PC-3 (cell line): ENCODE measurements at regions not wholly inside any gene's neighbourhood (a gene's known extent, or its start where the extent isn't known, plus 50 kb on each side); places are given as distances from the start of the nearest gene placed in this dataset.

Source experiments
- ATAC-seq: fragments of 200-7000 bp; cut with Tn5 transposase; 2 replicates; pipeline ENCODE4 v1.9.1; 2020; ENCODE audit warnings: mild to moderate bottlenecking, moderate library complexity
- BruUV-seq: library from RNA; stranded (reverse); fragments of 400-500 nt; replicated peaks from 2 replicates; lab custom pipeline; 2021; lab: Mats Ljungman, UMichigan
- CTCF ChIA-PET: fragments of 300-600 bp; sonication (Branson Sonifier 250); formaldehyde crosslinking; loops from one replicate; lab custom pipeline; 2022; ENCODE audit warnings: antibody characterized with exemption; lab: Charles Lee
- POLR2A ChIA-PET: fragments of 300-600 bp; sonication (Branson Sonifier 250); formaldehyde crosslinking; loops from one replicate; lab custom pipeline; 2022; ENCODE audit warnings: antibody characterized with exemption; ENCODE audit not compliant: unreplicated experiment; lab: Charles Lee
- DNase-seq: peaks from one replicate; pipeline ENCODE4 v3.0.0-alpha.2; 2015
- H2AFZ ChIP-seq: fragments of 300-600 bp; sonication (generic); 2 replicates; pipeline ENCODE4 v1.6.0; 2016; ENCODE audit warnings: antibody characterized with exemption, low read length
- H3F3A ChIP-seq: fragments of 300-600 bp; sonication (generic); one replicate; pipeline ENCODE4 v1.6.0; 2017; ENCODE audit warnings: antibody characterized with exemption, low read length, control low read depth, mild to moderate bottlenecking; ENCODE audit not compliant: unreplicated experiment
- H3K27ac ChIP-seq: fragments of 300-600 bp; sonication (generic); 2 replicates; pipeline ENCODE4 v1.5.1; 2016; ENCODE audit warnings: mild to moderate bottlenecking, low read length
- H3K27me3 ChIP-seq: fragments of 300-600 bp; sonication (generic); 2 replicates; pipeline ENCODE4 v1.6.1; 2016; ENCODE audit warnings: low read length, mixed read lengths
- H3K36me3 ChIP-seq: fragments of 300-600 bp; sonication (generic); 2 replicates; pipeline ENCODE4 v1.6.1; 2016; ENCODE audit warnings: low read depth, mixed run types, low read length, mixed read lengths
- H3K4me1 ChIP-seq: fragments of 300-600 bp; sonication (generic); 2 replicates; pipeline ENCODE4 v1.5.1; 2016; ENCODE audit warnings: low read length; ENCODE audit not compliant: insufficient read depth
- H3K4me2 ChIP-seq: fragments of 300-600 bp; sonication (generic); 2 replicates; pipeline ENCODE4 v1.6.0; 2016; ENCODE audit warnings: low read length
- H3K4me3 ChIP-seq: fragments of 300-600 bp; sonication (generic); 2 replicates; pipeline ENCODE4 v1.5.1; 2016; ENCODE audit warnings: mild to moderate bottlenecking, low read length, mixed read lengths
- H3K79me2 ChIP-seq: fragments of 300-600 bp; sonication (generic); 2 replicates; pipeline ENCODE4 v1.6.1; 2017; ENCODE audit warnings: low read length, mixed read lengths
- H3K9ac ChIP-seq: fragments of 300-600 bp; sonication (generic); 2 replicates; pipeline ENCODE4 v1.6.0; 2016; ENCODE audit warnings: mild to moderate bottlenecking, low read length
- H3K9me2 ChIP-seq: fragments of 300-600 bp; sonication (generic); replicated peaks from 2 replicates; pipeline ENCODE4 v1.6.1; 2016; ENCODE audit warnings: mixed run types, low read length, mixed read lengths
- H3K9me3 ChIP-seq: fragments of 300-600 bp; sonication (generic); 2 replicates; pipeline ENCODE4 v1.6.1; 2016; ENCODE audit warnings: low read length, mixed read lengths
- H4K20me1 ChIP-seq: fragments of 300-600 bp; sonication (generic); 2 replicates; pipeline ENCODE4 v1.6.1; 2016; ENCODE audit warnings: low read length, mixed read lengths
- EZH2 ChIP-seq: fragments of 300-600 bp; sonication (generic); IDR thresholded peaks from one replicate; pipeline ENCODE4 v1.6.1; 2017; ENCODE audit warnings: antibody characterized with exemption, mild to moderate bottlenecking, low read length; ENCODE audit not compliant: unreplicated experiment
- EZH2phosphoT487 ChIP-seq: fragments of 300-600 bp; sonication (generic); IDR thresholded peaks from 2 replicates; pipeline ENCODE4 v1.6.1; 2018; ENCODE audit warnings: mild to moderate bottlenecking, antibody characterized with exemption, low read length, borderline replicate concordance
- intact Hi-C: fragments of 100-400 bp; cut with micrococcal nuclease; formaldehyde crosslinking; loops from 2 replicates; pipeline ENCODE4 v1.9.0; 2023
- TF ChIP-seq, protein P1 (sequence below): fragments of 300-600 bp; sonication (generic); conservative IDR thresholded peaks from 2 replicates; pipeline ENCODE4 v1.5.1; 2017; ENCODE audit warnings: antibody characterized with exemption, low read depth, mild to moderate bottlenecking, low read length

DNA sequence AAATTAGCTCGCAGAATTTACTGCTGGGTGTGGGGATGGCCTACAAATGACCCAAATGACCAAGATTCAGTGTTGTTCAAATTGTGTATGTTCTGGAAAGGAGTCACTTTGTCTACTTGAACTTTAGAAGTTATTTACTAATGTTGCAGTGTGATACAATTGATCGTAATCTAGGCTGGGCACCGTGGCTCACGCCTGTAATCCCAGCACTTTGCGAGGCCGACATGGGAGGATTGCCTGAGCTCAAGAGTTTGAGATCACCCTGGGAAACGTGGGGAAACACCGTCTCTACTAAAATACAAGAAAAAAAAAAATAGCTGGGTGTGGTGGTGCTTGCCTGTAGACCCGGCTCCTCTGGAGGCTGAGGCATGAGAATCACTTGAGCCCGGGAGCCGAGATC, 57.6 kb upstream of the TMPRSS2 start:
- Histone ChIP-seq H3K27me3 (no peaks in the 10 kb centered on the region), H3K4me3 (no peak overlapping the region), H3K79me2 (no peaks in the 10 kb centered on the region), H3K9ac (no peak overlapping the region), H3F3A (no peaks in the 10 kb centered on the region), H3K4me2 (no peak overlapping the region), H4K20me1 (no peaks in the 10 kb centered on the region), H3K9me2 (no peaks in the 10 kb centered on the region), H3K4me1 (0 out of 2 replicates have a peak, but pooled peaks cover 3% of the 10 kb centered on the region), H2AFZ (no peak overlapping the region), H3K9me3 (no peaks in the 10 kb centered on the region), H3K36me3 (no peaks in the 10 kb centered on the region), H3K27ac (no peak overlapping the region)
- DNase-seq, result no peak
- ATAC-seq, result no peak
- ChIA-PET CTCF (no interaction called here), POLR2A (interaction anchor here (0.6 kb wide), 1 partner anchor 397 kb away, joined by 3 read pairs; no protein-coding TSS in a partner anchor)
- intact Hi-C loops, result loop anchor here (2.0 kb wide), 1 partner anchor 15 kb away; no protein-coding TSS in a partner anchor
- TF ChIP-seq EZH2phosphoT487 (no peak), EZH2 (no peak)
- TF ChIP-seq, protein P1, sequence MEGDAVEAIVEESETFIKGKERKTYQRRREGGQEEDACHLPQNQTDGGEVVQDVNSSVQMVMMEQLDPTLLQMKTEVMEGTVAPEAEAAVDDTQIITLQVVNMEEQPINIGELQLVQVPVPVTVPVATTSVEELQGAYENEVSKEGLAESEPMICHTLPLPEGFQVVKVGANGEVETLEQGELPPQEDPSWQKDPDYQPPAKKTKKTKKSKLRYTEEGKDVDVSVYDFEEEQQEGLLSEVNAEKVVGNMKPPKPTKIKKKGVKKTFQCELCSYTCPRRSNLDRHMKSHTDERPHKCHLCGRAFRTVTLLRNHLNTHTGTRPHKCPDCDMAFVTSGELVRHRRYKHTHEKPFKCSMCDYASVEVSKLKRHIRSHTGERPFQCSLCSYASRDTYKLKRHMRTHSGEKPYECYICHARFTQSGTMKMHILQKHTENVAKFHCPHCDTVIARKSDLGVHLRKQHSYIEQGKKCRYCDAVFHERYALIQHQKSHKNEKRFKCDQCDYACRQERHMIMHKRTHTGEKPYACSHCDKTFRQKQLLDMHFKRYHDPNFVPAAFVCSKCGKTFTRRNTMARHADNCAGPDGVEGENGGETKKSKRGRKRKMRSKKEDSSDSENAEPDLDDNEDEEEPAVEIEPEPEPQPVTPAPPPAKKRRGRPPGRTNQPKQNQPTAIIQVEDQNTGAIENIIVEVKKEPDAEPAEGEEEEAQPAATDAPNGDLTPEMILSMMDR, result no peak
- no TSS peak for BruUV-seq

DNA sequence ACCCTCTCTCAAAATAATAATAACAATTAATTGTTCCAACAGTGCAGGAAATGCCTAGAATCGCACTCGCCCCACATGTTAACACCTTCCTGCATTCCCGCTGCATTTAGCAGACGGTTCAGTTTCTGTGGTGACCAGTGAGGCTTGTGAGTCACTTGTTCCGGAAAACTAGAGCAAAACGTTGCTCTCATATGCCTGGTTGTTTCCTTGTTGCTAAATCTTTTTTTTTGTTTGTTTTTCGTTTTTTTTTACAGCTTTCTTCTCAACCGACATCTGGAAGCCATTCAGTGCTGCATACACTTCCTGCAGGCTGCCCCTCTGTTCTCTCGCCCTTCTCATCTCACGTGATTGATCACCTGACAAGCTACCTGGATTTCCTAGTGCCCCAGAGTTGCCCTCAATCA, 56.9 kb upstream of the TMPRSS2 start:
- no peak overlapping the region for H3K4me2 ChIP-seq
- no peak overlapping the region for H3K9ac ChIP-seq
- POLR2A ChIA-PET, result interaction anchor here (0.6 kb wide), 1 partner anchor 396 kb away, joined by 3 read pairs; no protein-coding TSS in a partner anchor
- ATAC-seq (peak; percentile 67), DNase-seq (peak; percentile 45)
- H3K4me3 ChIP-seq, result no peak overlapping the region
- no peaks in the 10 kb centered on the region for H3K9me2 ChIP-seq
- no TSS peak for BruUV-seq
- H3K27me3 ChIP-seq, result no peaks in the 10 kb centered on the region
- no peaks in the 10 kb centered on the region for H3K9me3 ChIP-seq
- H3K36me3 ChIP-seq, result no peaks in the 10 kb centered on the region
- H3K79me2 ChIP-seq, result no peaks in the 10 kb centered on the region
- intact Hi-C loops, result loop anchor here (2.0 kb wide), 1 partner anchor 16 kb away; no protein-coding TSS in a partner anchor
- no peaks in the 10 kb centered on the region for H4K20me1 ChIP-seq
- no peak for TF ChIP-seq EZH2phosphoT487
- TF ChIP-seq EZH2, result no peak
- TF ChIP-seq, protein P1, result no peak
- no peaks in the 10 kb centered on the region for H3F3A ChIP-seq
- CTCF ChIA-PET, result no interaction called here
- 0 out of 2 replicates have a peak overlapping the region, but pooled peaks have one; percentile 22 for H2AFZ ChIP-seq
- no peak overlapping the region for H3K27ac ChIP-seq
- H3K4me1 ChIP-seq, result 0 out of 2 replicates have a peak, but pooled peaks cover 3% of the 10 kb centered on the region

DNA sequence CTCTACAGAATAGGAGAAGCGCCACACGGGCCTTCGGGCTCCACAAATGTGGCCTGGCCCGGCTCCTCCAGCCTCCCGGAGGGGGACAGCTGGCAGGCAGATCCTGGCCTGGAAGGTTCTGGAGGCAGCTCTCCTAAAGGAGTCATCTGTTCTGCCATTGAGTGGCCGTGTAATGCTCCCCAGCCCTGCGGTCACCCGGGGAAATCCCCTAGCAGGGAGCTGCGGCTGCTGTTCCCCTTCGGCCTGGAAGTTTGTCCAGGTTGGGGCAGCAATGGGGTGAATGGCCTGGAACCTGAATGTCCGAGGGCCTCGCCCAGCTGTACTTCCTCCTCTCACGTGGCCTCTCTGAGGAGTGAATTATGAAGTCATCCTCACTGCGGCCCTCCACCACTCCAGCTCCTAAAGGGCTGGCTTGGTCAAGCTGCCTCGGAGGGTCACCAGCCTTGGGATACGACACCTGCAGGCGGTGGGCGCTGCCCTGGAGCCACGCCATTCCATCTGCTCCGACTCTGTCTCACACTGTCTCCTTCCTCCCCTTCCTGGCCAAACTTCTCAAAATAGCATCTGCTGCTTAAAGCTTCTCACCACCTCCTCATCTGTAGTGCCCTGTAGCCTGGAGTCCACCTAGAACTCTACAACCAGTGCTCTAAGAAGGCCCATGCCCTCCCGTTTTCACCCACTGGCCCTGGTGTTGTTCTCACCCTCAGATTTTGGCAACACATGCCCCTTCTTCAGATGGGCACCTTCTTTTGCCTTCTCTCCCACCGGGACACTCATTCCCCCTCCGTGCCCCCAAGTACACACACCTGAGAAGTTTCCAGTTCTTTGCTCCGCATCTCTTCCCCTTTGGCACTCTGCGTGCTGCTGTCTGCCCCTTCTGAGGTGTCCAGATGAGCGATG, 54.4 kb upstream of the TMPRSS2 start:
- H3F3A ChIP-seq, result no peaks in the 10 kb centered on the region
- no peak overlapping the region for H2AFZ ChIP-seq
- H3K4me1 ChIP-seq, result 0 out of 2 replicates have a peak, but pooled peaks cover 3% of the 10 kb centered on the region
- intact Hi-C loops, result no loop called here
- H3K9me3 ChIP-seq, result no peaks in the 10 kb centered on the region
- H3K36me3 ChIP-seq, result no peaks in the 10 kb centered on the region
- H3K27me3 ChIP-seq, result no peaks in the 10 kb centered on the region
- BruUV-seq, result no TSS peak
- no peak overlapping the region for H3K9ac ChIP-seq
- TF ChIP-seq, protein P1, result no peak
- no peak for TF ChIP-seq EZH2phosphoT487
- TF ChIP-seq EZH2, result no peak
- ATAC-seq (no peak), DNase-seq (no peak)
- H3K79me2 ChIP-seq, result no peaks in the 10 kb centered on the region
- no peak overlapping the region for H3K4me3 ChIP-seq
- no peaks in the 10 kb centered on the region for H4K20me1 ChIP-seq
- no peak overlapping the region for H3K4me2 ChIP-seq
- H3K27ac ChIP-seq, result no peak overlapping the region
- ChIA-PET POLR2A (no interaction called here), CTCF (no interaction called here)
- no peaks in the 10 kb centered on the region for H3K9me2 ChIP-seq
